B cell (primary cell): ENCODE measurements at regions not wholly inside any gene's neighbourhood (a gene's known extent, or its start where the extent isn't known, plus 50 kb on each side); places are given as distances from the start of the nearest gene placed in this dataset.

Experiments
- ATAC-seq: fragments of 200-7000 bp; cut with Tn5 transposase; one replicate; pipeline ENCODE4 v1.10.0; 2021; ENCODE audit warnings: low read depth, mild to moderate bottlenecking, moderate number of reproducible peaks, moderate library complexity
- CTCF ChIA-PET: fragments of 350-600 bp; sonication (Branson Sonifier 250); formaldehyde crosslinking; loops from one replicate; lab custom pipeline; 2021; ENCODE audit warnings: antibody characterized with exemption, inconsistent platforms; lab: Charles Lee
- POLR2A ChIA-PET: fragments of 350-600 bp; sonication (Branson Sonifier 250); formaldehyde crosslinking; loops from one replicate; lab custom pipeline; 2021; ENCODE audit warnings: antibody characterized with exemption; lab: Charles Lee
- DNase-seq: peaks from one replicate; pipeline ENCODE4 v3.0.0; 2013
- H2AFZ ChIP-seq: 2 replicates; pipeline ENCODE4 v1.6.1; 2012; ENCODE audit warnings: mild to moderate bottlenecking, low read depth, low read length; ENCODE audit not compliant: insufficient read depth, poor library complexity, severe bottlenecking
- H3K27ac ChIP-seq, 2 donors: 1 replicate in 1 of 2; 2 replicates in 1 of 2; pipeline ENCODE4 v1.5.1; 2012 to 2013; ENCODE audit warnings: low read length in 2 of 2, mild to moderate bottlenecking in 2 of 2, moderate library complexity in 1 of 2
- H3K27me3 ChIP-seq, 4 experiments: fragments of 200-600 bp in 1 of 4; sonication (generic) in 1 of 4; replicated peaks in 1 of 4; 1 replicate in 2 of 4; 2 replicates in 2 of 4; pipeline versions ENCODE4 v1.6.1 to v1.7.0; 2013 to 2016; ENCODE audit warnings: low read length in 3 of 4, mild to moderate bottlenecking in 2 of 4, mixed read lengths in 1 of 4, moderate library complexity in 1 of 4; ENCODE audit not compliant: insufficient read depth in 4 of 4, control insufficient read depth in 3 of 4; ENCODE audit errors: control extremely low read depth in 1 of 4
- H3K36me3 ChIP-seq, 2 experiments: replicated peaks in 1 of 2; 1 replicate in 1 of 2; 2 replicates in 1 of 2; pipeline versions ENCODE4 v1.6.1 to v1.7.1; 2013; ENCODE audit warnings: low read length in 1 of 2; ENCODE audit not compliant: insufficient read depth in 2 of 2, control insufficient read depth in 1 of 2; ENCODE audit errors: control extremely low read depth in 1 of 2, extremely low read depth in 1 of 2
- H3K4me1 ChIP-seq, 2 donors: fragments of 200-600 bp in 1 of 2; sonication (generic) in 1 of 2; 1 replicate in 1 of 2; 2 replicates in 1 of 2; pipeline versions ENCODE4 v1.5.1 to v1.6.1; 2013 to 2017; ENCODE audit warnings: low read length in 2 of 2; ENCODE audit not compliant: control insufficient read depth in 2 of 2, insufficient read depth in 2 of 2
- H3K4me2 ChIP-seq: replicated peaks from 2 replicates; pipeline ENCODE3; 2012; ENCODE audit warnings: mild to moderate bottlenecking, low read depth, low read length; ENCODE audit not compliant: poor library complexity, severe bottlenecking
- H3K4me3 ChIP-seq, 5 experiments: fragments of 200-600 bp in 1 of 5; sonication (generic) in 1 of 5; 1 replicate in 3 of 5; 2 replicates in 2 of 5; pipeline versions ENCODE4 v1.5.1 to v1.7.0; 2011 to 2016; ENCODE audit warnings: low read length in 4 of 5, mild to moderate bottlenecking in 4 of 5, low read depth in 2 of 5, control low read depth in 1 of 5, moderate library complexity in 1 of 5; ENCODE audit not compliant: insufficient read depth in 1 of 5; ENCODE audit errors: control extremely low read depth in 1 of 5, extremely low read depth in 1 of 5
- H3K79me2 ChIP-seq: fragments of 200-600 bp; sonication (generic); one replicate; pipeline ENCODE4 v1.6.0; 2016; ENCODE audit warnings: low read length; ENCODE audit not compliant: control insufficient read depth, insufficient read depth
- H3K9ac ChIP-seq: fragments of 200-600 bp; sonication (generic); 2 replicates; pipeline ENCODE4 v1.6.1; 2017; ENCODE audit warnings: mild to moderate bottlenecking, low read length, moderate library complexity
- H3K9me3 ChIP-seq, 3 donors: one replicate each; pipeline versions ENCODE4 v1.6.1 to v1.7.1; 2013; ENCODE audit warnings: low read length in 2 of 3; ENCODE audit not compliant: control insufficient read depth in 2 of 3, insufficient read depth in 1 of 3; ENCODE audit errors: control extremely low read depth in 1 of 3
- H4K20me1 ChIP-seq: 2 replicates; pipeline ENCODE4 v1.6.0; 2012; ENCODE audit warnings: mild to moderate bottlenecking, low read length; ENCODE audit not compliant: insufficient read depth, control insufficient read depth, poor library complexity, severe bottlenecking
- H3K27ac Mint-ChIP-seq: one replicate; pipeline ENCODE4 v1.8.0; 2021; ENCODE audit warnings: mixed read lengths
- H3K27me3 Mint-ChIP-seq: one replicate; pipeline ENCODE4 v1.8.0; 2021; ENCODE audit warnings: mixed read lengths
- H3K4me1 Mint-ChIP-seq: one replicate; pipeline ENCODE4 v1.8.0; 2021; ENCODE audit warnings: mixed read lengths
- H3K4me3 Mint-ChIP-seq: one replicate; pipeline ENCODE4 v1.8.0; 2021; ENCODE audit warnings: mixed read lengths
- H3K9me3 Mint-ChIP-seq: one replicate; pipeline ENCODE4 v1.8.0; 2022; ENCODE audit warnings: mixed read lengths; ENCODE audit not compliant: insufficient read depth
- EZH2 ChIP-seq: IDR thresholded peaks from 2 replicates; pipeline ENCODE4 v1.6.1; 2012; ENCODE audit warnings: borderline replicate concordance, low read depth, mild to moderate bottlenecking, moderate library complexity, low read length; ENCODE audit not compliant: insufficient read depth, poor library complexity, severe bottlenecking
- WGBS: methylation state at CpG from one replicate; pipeline ENCODE4 v1.1.5; 2013; ENCODE audit warnings: missing lambda C conversion rate; ENCODE audit not compliant: insufficient coverage; 5-methylcytosine and 5-hydroxymethylcytosine counted together
- intact Hi-C: fragments of 100-400 bp; cut with micrococcal nuclease; formaldehyde crosslinking; loops from one replicate; pipeline ENCODE4 v1.10.0; 2022
- TF ChIP-seq, protein P1 (sequence below): fragments of 200-600 bp; IDR thresholded peaks from one replicate; pipeline ENCODE4 v1.8.0; 2022; ENCODE audit warnings: antibody characterized with exemption, mild to moderate bottlenecking

DNA sequence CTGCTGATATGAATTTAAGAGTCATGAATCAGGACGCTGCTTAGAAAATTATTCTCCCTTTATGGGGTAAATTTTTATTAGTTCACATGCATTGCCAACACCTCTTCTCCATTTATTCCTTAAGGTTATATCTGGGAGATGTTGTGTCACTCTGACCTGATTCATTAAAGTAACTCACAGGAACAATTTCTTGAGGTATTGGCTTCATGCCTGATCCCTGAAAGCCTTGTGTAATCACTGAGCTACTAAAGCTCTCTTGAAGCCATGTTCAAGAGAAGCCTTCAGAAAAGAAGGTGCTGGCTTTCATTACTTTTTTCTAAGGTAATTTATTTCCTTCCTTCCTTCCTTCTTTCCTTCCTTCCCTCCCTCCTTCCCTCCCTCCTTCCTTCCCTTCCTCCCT, 420.6 kb downstream of the RAB38 start:
- Histone ChIP-seq H3K4me2 (no peak overlapping the region), H3K9me3 (peaks cover 0 to 1% (median 0%) of the 10 kb centered on the region in 3 donors), H3K79me2 (no peaks in the 10 kb centered on the region), H3K4me3 (no peak overlapping the region), H3K36me3 (no peaks in the 10 kb centered on the region), H3K4me1 (no peaks in the 10 kb centered on the region), H3K27me3 (no peaks in the 10 kb centered on the region), H2AFZ (no peak overlapping the region), H3K27ac (no peak overlapping the region), H4K20me1 (no peaks in the 10 kb centered on the region), H3K9ac (no peak overlapping the region)
- intact Hi-C loops: no loop called here
- ChIA-PET CTCF (no interaction called here), POLR2A (no interaction called here)
- Mint-ChIP-seq H3K4me3 (no peak overlapping the region), H3K4me1 (no peaks in the 10 kb centered on the region), H3K9me3 (no peaks in the 10 kb centered on the region), H3K27me3 (no peaks in the 10 kb centered on the region), H3K27ac (no peak overlapping the region)
- DNase-seq: no peak
- ATAC-seq: no peak
- no CpG with 5 or more reads among the region's 1 CpG for WGBS
- TF ChIP-seq, protein P1, sequence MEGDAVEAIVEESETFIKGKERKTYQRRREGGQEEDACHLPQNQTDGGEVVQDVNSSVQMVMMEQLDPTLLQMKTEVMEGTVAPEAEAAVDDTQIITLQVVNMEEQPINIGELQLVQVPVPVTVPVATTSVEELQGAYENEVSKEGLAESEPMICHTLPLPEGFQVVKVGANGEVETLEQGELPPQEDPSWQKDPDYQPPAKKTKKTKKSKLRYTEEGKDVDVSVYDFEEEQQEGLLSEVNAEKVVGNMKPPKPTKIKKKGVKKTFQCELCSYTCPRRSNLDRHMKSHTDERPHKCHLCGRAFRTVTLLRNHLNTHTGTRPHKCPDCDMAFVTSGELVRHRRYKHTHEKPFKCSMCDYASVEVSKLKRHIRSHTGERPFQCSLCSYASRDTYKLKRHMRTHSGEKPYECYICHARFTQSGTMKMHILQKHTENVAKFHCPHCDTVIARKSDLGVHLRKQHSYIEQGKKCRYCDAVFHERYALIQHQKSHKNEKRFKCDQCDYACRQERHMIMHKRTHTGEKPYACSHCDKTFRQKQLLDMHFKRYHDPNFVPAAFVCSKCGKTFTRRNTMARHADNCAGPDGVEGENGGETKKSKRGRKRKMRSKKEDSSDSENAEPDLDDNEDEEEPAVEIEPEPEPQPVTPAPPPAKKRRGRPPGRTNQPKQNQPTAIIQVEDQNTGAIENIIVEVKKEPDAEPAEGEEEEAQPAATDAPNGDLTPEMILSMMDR: no peak

DNA sequence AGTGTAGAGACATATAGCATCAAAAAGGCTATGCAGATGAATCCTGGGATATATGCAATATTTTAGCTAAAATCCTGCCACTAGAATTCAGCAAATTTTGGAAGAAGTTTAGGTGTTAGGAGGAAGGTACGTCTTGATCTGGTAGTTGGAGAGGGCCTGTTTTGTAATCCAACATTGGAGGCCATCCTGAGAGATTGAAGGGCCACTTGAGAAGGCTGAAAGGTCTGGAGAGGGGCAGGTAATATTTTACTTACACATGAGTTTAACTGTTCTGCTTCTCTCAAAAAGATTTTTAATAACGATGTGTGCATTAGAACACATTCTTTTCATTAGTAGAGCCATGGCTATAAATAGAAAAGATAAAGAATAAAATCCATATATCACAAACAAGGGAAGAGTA, 422.1 kb downstream of the RAB38 start:
- H3K27ac Mint-ChIP-seq: no peak overlapping the region
- 75% methylated on average over 1 of the region's 2 CpGs for WGBS
- Histone ChIP-seq H3K79me2 (no peaks in the 10 kb centered on the region), H4K20me1 (no peaks in the 10 kb centered on the region), H3K9ac (no peak overlapping the region), H3K36me3 (no peaks in the 10 kb centered on the region), H3K4me1 (no peaks in the 10 kb centered on the region), H3K27me3 (no peaks in the 10 kb centered on the region), H3K4me2 (no peak overlapping the region), H3K4me3 (no peak overlapping the region), H3K27ac (no peak overlapping the region), H2AFZ (no peak overlapping the region), H3K9me3 (peaks cover 0 to 1% (median 0%) of the 10 kb centered on the region in 3 donors)
- H3K4me1 Mint-ChIP-seq: no peaks in the 10 kb centered on the region
- TF ChIP-seq EZH2: no peak
- TF ChIP-seq, protein P1: no peak
- H3K27me3 Mint-ChIP-seq: no peaks in the 10 kb centered on the region
- CTCF ChIA-PET: no interaction called here
- no peak overlapping the region for H3K4me3 Mint-ChIP-seq
- intact Hi-C loops: no loop called here
- no peak for DNase-seq
- no peaks in the 10 kb centered on the region for H3K9me3 Mint-ChIP-seq
- POLR2A ChIA-PET: no interaction called here
- ATAC-seq: no peak
